ENCODE measurements at regions not wholly inside any gene's neighbourhood (a gene's known extent, or its start where the extent isn't known, plus 50 kb on each side); places are given as distances from the start of the nearest gene placed in this dataset.
"Not testable (repeated sequence)": the region's sequence is repeated elsewhere in the genome, so short reads cannot be mapped to it uniquely, and the experiment has no call there.

GRCh38 chr6:149246691-149247384, 70.7 kb upstream of the TAB2 start:
- DNase-seq, result no peak

GRCh38 chr6:149247385-149247763, 70.1 kb upstream of the TAB2 start:
- DNase-seq, result no peak

GRCh38 chr6:149248263-149248662, 69.2 kb upstream of the TAB2 start:
- DNase-seq, result not testable (repeated sequence)

GRCh38 chr6:149248693-149249369, 68.7 kb upstream of the TAB2 start:
- DNase-seq, result no peak

GRCh38 chr6:149249370-149250357, 67.8 kb upstream of the TAB2 start:
- no peak for DNase-seq

GRCh38 chr6:149250951-149251350, 66.6 kb upstream of the TAB2 start:
- DNase-seq, result no peak

GRCh38 chr6:149252622-149253021, 64.9 kb upstream of the TAB2 start:
- no peak for DNase-seq

- no peak for DNase-seq
Observed at GRCh38 chr6:149254253-149254652, 63.3 kb upstream of the TAB2 start.

- DNase-seq, result no peak
Observed at GRCh38 chr6:149259753-149260152, 57.8 kb upstream of the TAB2 start.

- no peak for DNase-seq
Observed at GRCh38 chr6:149260214-149260874, 57.2 kb upstream of the TAB2 start.

- DNase-seq, result no peak
Observed at GRCh38 chr6:149261364-149262040, 56.0 kb upstream of the TAB2 start.

GRCh38 chr6:149263321-149263720, 54.2 kb upstream of the TAB2 start:
- DNase-seq, result no peak

- no peak for DNase-seq
Observed at GRCh38 chr6:149264629-149265028, 52.9 kb upstream of the TAB2 start.

- DNase-seq, result no peak
Observed at GRCh38 chr6:149265945-149266344, 51.6 kb upstream of the TAB2 start.

- no peak for DNase-seq
Observed at GRCh38 chr6:149266659-149267058, 50.9 kb upstream of the TAB2 start.

GRCh38 chr6:149267072-149267471, 50.4 kb upstream of the TAB2 start:
- DNase-seq, result no peak

- DNase-seq, result no peak
Observed at GRCh38 chr6:149267513-149268043, 49.9 kb upstream of the TAB2 start.
